HG02885 (cell line): ENCODE measurements at regions not wholly inside any gene's neighbourhood (a gene's known extent, or its start where the extent isn't known, plus 50 kb on each side); places are given as distances from the start of the nearest gene placed in this dataset.

Experiments
- ATAC-seq: cut with Tn5 transposase; IDR thresholded peaks from one replicate; pipeline ENCODE4 v1.9.1; 2021; ENCODE audit warnings: mild to moderate bottlenecking; ENCODE audit not compliant: unreplicated experiment, poor library complexity

DNA sequence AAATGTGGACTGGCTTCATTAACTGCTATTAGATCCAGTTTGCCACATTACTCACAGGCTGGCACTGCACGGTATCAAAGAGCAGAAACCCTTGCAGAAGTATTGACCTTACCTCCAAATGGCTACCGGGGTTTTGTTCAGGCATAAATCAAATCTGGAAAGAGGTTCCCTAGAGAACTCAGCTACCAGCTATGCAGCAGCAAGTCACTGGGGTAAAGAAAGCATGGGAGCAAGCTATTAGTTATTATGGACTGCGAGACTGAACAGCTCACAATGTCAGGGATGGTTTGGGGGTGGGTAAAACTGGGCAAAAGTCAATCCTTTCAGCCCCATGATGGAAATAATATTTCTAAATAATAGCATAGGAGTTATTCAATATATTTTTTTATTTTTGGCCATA is 128.1 kb downstream of the FANCF start:
- no peak for ATAC-seq

DNA sequence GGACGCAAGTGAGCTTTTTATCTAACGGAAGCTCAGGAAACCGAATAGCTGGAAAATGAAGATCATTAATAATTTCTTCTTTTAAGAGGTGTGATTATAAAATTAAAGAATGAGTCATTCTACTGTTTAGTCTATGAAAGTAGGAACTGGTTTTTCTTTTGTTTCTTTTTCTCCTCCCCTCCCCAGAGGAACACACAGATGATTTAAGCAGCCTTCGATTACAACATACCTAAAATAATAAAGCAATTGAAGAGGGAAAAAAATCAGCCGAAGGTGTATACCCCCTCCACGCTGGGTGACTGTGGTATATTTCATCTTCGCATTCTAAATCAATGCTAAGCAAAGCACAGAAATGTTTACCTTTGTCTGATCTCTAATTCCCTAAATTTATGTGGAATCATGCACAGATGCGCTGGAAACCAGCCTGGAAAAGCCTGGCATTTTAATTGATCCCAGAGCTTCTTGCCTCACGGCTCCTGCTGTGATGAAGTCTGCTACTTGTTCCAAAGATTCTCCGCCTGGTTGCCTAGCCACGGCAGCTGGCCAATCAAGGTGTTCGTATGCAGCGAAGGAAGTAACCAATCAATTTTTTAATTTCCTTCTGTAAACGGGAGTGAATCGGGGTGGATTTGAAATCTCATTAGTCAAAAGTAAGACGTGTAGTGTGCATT is 133.9 kb downstream of the FANCF start:
- no peak for ATAC-seq

DNA sequence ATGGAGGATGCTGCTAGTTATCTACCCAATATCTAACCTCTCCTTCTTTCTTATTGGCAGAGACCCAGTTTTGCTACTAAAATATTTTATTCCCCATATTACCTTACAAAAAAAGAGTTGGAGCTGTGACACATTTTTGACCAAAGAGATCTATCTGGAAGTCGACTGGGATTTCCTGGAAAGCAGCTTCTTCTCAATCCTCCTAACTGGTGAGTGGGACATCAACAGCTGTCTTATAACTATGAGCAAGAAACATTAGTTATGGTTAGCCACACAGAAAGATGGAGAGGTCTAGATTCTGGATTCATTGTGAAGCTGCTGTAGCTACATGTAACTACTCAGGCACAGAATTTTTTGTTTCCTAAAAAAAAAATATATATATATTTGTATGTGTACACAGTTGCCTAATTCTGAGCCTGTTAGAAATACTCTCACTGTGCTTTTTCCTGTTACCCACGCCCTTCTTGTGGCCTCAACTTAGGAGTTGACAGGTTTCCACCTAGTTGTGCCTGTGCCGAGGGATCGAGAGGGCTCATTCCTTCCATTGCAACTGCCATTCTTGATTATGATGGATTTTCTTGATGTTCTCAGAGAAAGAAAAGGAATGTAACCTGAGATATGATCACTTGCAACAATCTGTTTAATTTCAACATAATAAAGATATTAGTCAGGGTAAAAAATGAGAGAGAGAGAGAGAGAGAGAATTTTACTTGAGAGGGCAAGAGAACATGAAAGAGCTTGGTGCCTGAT is 142.0 kb downstream of the SLC17A6 start:
- no peak for ATAC-seq

DNA sequence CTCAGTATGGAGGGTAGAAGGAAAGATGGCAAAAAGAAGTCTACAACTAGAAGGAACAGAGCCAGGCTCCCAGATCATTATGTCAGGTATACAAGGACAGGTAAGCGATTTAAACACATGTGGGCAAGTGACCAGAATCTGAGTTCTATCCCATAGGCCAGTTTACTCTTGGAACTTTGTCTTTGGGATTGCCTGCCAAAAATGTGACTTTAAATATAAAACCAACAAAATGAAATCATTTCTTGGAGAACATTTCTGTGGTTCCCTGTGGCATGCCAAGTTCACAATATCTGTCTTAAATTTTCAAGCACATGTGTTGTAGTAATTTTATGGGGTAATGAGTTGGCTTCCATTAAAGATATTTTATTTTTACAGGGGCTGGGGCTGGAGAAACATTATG is 141.0 kb downstream of the SLC17A6 start:
- ATAC-seq: no peak

DNA sequence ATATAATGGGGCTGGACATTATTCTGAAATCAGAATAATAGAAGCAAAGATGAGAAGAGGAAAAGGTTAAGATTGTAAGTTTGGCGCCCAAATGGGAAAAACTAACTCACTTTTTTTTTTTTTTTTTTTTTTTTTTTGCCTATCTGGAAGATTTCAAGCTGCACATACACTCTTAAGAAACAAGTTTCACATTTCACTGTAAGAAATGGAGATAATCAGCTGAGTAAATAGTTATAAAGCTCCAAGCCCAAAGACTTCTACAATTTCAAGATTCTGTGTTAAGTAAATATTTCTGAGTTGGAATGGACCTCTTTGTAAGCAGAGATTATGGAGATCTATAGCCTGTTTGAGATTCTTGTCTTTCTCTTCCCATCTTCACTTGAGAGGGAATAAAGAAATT is 140.0 kb downstream of the SLC17A6 start:
- ATAC-seq: no peak

DNA sequence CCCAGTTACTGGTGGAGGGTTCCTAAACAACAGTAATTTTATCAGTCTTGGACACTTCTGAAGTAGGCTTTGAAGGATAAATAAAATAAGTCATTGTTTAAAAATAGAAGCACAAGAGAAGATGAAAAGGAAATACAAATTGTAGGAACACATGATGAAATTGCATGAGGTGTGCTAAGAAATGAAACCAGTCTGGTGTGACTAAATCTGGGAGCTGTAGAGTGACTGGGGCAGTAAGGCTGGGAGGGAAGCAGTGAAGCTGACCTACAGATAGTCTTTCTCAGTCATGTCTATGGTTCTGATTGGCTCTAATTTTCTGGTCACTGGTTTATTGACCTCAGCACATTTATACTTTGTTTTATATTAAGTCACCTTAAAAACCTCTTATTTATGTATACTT is 139.1 kb downstream of the SLC17A6 start:
- ATAC-seq: no peak

DNA sequence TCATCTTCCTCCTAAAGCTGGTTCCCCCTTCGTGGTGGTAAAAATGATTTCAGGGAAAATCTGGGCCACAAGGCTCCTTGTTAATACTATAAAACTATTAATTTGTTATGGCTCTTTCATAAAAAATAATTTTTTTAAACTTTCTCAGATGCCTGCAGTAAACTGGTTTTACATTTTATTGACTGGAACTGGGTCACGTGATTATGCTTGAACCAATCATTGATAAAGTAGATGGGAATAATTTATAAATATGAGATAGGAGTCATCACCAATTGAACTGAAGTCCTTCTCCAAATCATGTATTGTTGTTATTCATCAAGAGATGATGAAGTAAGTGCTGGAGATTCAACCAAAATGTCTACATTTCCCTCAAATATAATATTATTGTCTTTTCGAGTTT is 138.4 kb downstream of the SLC17A6 start:
- no peak for ATAC-seq

DNA sequence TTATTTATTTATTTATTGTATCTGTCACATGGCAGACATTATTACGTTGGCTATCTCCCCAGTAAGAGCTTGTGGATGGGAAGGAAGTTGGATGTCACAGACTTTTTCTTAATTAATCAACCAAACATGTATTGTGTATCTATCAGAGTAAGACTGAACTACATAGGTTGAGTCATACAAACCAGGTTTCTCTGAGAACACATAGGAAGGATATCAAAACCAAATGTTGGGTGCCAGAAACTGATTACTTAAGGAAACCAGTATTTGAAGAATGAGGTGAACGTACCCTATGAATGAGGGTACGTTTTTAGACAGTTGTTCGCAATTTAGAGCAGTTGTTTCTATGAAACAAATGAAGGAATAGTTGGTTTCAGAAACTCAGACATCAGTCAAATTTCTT is 136.4 kb downstream of the SLC17A6 start:
- ATAC-seq: no peak

DNA sequence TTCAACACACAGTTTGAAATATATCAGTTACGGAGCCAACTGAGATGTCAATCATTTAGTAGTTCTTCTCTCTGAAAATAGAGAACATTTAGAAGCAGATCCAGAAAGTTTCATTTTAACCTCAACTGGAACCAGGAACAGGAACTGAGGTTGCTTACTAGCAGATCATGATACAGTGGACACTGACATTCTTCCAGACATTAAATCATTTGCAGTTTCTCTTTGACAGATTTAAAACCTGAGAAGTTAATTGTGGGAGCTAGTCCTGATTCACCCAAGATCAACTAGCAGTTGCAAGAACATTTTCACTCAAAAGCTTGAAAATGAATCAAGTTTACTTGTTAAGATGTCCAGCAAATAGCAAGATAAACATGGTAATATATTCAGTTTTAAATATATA is 135.4 kb downstream of the SLC17A6 start:
- no peak for ATAC-seq

DNA sequence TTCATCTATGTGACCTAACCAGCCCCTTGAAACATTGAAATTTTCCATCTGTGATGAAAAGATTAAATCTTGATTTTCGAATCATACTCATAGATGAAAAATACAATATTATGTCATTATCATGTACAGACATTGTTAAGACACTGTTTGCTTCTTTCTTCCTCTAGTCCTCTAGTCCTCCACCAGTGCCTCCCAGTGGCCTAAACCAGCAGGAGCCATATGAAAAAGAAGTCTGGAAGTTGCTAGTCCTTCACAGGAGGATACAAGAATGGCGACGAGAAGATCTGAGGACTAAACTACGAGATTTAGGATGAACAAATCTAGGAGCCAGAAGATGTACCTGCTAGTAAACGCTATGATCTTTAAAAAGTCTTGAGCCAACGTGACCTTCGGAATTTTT is 134.1 kb downstream of the SLC17A6 start:
- ATAC-seq: no peak

DNA sequence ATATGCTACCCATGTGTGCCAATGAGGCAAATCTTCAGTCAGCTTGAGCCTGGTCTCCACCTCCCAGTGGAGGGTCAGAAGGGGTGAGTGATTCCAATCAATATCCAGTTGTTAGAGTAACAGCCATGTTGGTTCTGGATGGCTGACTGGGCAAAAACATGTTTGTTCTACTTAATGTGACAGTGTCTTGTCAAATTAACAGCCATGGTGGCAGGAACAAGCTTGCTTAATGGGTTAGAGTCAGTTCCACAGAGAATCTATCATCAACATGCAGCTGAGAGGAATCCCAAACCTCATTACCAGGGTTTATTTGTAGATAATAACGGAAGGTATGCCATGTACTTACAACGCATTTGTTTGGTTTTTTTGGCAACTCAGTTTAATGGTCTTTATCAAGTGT is 133.2 kb downstream of the SLC17A6 start:
- no peak for ATAC-seq

DNA sequence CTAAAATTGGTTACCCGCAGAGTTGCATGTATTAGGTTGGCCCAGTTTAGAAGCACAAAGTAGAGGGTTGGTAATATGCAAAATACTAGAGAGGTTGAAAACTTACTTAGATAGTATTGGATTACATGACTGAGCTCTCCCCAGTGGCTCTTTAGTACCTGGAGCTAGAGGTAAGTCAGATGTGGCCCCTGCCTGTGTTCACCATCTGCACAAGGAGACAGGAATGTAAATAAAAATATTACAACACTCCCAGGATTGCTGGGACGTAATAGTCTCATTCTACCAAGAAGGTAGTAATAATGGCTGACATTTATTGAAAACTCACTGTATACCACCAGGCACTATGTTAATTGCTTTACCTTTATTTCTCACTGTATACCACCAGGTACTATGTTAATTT is 129.6 kb downstream of the SLC17A6 start:
- no peak for ATAC-seq

DNA sequence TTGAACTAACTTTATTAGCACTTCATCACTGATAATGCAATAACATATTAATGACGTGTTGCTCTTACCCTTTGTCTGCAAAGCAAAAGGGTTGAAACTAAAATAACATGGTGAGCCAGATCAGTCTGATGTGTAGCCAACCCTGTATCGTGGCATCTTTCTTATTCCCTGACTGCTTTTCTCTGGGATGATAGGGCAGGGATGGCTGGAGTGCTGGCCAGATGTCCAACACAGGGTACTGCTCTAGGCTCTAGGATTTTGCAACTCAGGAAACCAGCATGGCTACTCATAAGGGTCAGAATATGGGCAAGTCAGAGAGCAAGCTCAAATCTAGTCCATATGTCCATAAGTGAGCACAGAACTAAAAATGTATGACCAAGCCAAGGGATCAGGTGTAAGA is 129.1 kb downstream of the SLC17A6 start:
- no peak for ATAC-seq

DNA sequence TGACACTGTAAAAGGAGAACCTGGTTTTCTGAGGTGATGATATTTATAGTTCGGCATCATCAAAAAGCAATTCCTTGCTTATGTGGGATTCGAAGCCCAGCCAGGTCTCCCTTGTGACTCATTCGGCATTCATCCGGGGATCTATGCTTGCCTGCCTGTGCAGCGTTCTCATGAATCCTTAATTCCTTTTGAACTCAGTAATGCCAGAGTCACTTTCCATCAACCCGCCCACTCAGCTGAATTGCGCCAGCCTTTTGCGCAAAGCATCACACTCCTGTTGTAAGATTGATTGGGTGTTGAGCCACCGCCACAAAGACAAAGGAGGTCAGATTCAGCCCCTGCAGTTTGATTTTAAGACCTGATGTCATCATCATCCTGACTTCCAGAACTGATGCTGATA is 128.6 kb downstream of the SLC17A6 start:
- no peak for ATAC-seq

DNA sequence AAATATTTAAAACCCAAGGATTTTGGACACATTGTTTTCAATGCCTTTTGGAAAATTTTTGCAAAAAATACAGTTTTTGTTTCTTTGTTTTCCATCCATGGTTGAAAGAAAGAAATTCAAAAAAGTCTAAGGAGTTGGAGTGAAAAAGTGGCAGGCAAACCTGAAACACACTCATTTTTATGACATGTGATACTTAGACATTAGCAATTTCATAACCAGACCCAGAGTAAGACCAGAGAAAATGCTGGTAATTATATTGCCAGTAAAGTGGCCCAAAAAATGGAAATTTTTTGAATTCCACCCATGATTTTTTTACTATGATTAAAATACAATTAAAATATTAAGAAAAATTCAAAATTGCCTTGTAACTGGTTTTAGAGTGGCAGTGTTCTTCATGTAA is 128.2 kb downstream of the SLC17A6 start:
- ATAC-seq: no peak

DNA sequence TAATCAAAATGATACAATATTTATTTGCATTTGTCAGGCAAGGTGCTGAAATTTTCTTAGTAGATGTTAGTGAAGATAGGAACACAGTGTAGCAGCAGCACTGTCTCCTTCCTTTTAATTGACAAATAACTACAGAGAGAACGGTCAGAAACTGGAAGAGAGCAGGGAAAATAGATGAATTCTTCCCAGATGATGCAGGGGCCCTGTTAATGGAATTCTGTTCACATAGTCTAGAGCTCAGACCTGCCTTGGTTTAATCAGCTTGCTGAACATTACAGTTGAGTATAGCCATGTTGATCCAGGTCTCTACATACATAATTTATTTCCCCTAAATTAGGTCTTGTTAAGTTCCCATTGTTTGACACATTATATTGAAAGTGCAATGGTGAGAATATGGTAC is 127.4 kb downstream of the SLC17A6 start:
- no peak for ATAC-seq

DNA sequence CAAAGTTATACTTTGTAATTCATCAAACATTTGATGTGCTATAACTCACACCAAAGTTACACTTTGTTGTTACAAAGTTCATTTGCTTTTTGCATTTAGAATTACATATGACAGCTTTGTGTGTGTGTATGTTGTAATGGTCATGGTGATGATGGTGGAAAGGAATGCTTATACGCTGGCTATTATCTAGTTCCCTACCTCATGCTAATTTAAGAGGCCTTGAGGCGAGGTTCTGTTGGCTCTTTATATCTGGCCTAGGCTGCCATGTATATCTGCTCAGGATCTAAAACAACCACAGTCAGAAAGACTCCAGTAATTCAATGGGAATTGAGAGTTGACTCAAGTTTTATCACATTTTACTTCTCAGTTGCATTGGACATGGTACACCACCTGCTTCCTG is 123.4 kb downstream of the SLC17A6 start:
- ATAC-seq: no peak

DNA sequence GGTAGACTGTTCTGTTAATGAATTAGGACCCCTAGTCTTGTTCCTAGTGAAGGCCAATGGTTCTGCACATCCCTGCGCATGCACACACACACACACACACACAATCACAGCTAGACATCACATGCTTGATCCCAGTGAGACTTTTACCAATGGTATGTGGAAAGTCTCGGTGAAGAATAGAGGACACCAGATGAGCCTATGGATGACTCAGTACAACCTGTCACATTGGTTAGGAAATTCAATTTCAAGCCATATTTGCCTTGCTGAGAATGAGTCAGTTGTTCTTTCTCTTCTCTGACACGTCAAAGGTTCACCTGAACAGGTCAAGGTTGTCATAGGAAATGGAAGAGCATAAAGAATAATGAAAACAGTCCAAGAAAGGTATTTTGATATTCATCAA is 122.0 kb downstream of the SLC17A6 start:
- ATAC-seq: no peak

DNA sequence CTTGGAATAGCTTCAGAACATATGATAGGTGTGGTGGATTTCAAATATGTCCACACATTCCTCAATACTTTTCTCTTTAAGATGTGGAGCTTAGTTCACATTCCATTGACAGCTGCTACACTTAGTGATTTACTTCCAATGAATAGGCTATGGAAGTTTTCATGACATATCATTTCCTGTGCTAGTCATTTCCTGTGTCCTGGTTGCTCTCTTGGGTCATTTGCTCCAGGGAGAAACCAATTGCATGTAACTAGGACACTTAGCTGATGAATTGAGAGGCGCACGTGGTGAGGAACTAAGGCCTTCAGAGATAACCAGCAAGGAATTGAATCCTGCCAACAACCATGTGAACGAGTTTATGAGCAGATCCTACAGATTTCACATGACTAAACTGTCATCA is 120.9 kb downstream of the SLC17A6 start:
- ATAC-seq: no peak

DNA sequence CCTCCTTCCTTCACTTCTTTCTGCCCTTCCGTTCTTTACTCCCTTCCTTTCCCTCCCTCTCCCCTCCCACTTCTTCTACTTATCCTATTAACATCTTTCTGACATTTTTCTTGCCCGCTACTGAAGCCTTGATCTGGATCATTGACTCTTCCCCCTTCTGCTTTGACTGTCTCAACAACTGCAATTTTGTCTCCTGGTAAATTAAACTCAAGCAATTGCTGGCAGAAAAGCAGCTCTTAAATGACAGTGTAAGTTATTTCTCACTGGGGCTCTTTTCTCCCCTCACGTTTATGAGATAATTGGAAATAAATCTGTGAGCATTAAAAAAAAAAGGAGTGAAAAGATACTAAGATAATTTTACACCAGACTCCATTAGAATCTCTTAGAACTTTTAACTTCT is 120.0 kb downstream of the SLC17A6 start:
- ATAC-seq: no peak

DNA sequence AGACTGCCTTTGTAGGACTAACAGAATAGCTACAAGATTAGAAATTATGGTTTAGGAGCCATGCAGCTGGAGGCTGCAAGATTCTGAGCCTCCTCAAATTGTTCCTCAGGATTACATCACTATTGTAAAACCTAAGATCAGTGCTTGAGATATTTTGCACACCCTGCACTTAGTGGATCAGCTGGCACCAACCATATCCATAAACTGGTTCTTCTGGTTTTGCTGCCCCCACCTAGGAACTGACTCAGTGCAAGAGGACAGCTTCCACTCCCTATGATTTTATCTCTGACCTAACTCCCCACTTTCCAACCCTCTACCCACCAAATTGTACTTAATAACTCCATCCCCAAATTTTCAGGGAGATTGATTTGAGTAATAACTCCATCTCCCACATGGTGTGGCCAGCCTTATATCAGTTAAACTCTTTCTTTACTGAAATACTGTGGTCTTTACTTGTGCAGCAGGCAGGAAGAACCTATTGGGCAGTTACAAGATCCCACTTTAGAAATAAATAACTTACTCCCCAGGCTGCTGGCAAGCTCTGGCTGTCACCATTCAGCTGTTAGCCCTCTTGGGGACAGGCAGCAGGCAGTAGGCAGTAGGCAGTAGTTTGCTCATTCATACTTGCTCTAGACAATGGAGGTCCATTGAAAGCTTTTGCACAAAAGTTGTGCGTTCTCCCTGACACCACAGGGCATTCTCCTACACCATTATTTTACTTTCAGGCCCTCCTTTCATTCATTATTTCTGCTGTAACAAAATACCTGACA is 119.0 kb downstream of the SLC17A6 start:
- no peak for ATAC-seq
